GM19025 (cell line): ENCODE measurements at regions not wholly inside any gene's neighbourhood (a gene's known extent, or its start where the extent isn't known, plus 50 kb on each side); places are given as distances from the start of the nearest gene placed in this dataset.

Experiments
- ATAC-seq: cut with Tn5 transposase; IDR thresholded peaks from one replicate; pipeline ENCODE4 v1.9.1; 2021; ENCODE audit warnings: mild to moderate bottlenecking, low read depth, moderate library complexity; ENCODE audit not compliant: unreplicated experiment

DNA sequence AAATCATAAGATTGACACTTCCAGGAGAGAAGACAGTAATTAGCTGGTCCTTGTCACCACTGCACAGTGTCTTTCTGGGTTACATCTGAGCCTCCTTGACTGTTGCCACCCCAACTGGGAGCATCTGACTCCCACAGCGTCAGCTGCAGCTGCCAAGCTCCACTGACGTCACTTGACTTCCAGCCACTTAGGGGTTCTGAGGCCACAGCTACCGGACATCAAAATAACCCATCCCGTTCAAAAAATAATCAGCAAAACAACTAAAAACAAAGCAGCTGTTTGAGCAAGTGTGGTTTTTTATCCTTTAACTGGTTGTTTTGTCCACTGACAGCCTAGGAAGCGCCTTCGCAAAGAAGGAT is 206.5 kb upstream of the AGAP1 start:
- ATAC-seq, result no peak

DNA sequence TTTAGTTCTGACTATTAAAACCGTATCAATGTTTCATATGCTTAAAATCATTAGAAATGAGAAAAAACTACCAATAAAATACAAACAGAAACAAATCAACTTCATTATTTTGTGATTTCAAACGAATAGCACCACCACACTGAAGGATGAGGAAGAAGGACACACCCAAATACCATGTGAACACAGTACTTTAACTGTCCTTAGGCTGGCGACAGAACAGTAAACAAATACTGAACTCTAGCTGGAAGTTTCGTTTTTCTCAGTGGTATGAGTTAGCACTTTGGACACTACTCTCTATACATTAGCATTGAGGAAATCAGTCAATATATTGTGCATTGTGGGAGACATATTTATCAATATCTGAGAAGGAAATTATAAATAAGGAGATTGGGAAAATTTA is 202.4 kb upstream of the AGAP1 start:
- no peak for ATAC-seq

- ATAC-seq, result no peak
These were observed 200.8 kb upstream of the AGAP1 start for GRCh38 chr2:235293061-235293460.

- ATAC-seq, result no peak
These were observed 198.0 kb upstream of the AGAP1 start for GRCh38 chr2:235295831-235296230.

- no peak for ATAC-seq
These were observed 193.3 kb upstream of the AGAP1 start for GRCh38 chr2:235300368-235301201.

GRCh38 chr2:235301202-235302076 is 192.4 kb upstream of the AGAP1 start:
- no peak for ATAC-seq

DNA sequence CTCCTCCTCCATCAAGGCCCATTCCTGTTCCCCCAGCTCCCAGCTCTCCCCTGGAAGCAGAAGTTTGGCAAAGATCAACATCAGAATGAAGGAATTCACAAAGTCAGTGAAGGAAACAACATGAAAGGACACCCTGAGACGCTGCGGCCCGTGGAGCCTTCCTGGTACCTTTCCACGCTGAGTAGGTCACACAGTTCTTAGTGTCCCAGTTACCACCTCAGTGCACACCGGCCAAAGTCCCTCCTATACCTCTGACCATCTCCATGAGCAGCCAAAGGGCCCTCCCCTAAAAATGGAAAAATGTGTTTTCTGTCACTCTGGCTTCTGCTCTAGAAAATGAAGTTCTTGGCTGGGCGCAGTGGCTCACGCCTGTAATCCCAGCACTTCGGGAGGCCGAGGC is 191.6 kb upstream of the AGAP1 start:
- no peak for ATAC-seq

- ATAC-seq, result no peak
These were observed 190.1 kb upstream of the AGAP1 start for GRCh38 chr2:235303499-235304291.

- no peak for ATAC-seq
These were observed 188.2 kb upstream of the AGAP1 start for GRCh38 chr2:235305678-235306077.

- no peak for ATAC-seq
These were observed 182.8 kb upstream of the AGAP1 start for GRCh38 chr2:235311044-235311443.

GRCh38 chr2:235312571-235312970 is 181.3 kb upstream of the AGAP1 start:
- ATAC-seq, result no peak

DNA sequence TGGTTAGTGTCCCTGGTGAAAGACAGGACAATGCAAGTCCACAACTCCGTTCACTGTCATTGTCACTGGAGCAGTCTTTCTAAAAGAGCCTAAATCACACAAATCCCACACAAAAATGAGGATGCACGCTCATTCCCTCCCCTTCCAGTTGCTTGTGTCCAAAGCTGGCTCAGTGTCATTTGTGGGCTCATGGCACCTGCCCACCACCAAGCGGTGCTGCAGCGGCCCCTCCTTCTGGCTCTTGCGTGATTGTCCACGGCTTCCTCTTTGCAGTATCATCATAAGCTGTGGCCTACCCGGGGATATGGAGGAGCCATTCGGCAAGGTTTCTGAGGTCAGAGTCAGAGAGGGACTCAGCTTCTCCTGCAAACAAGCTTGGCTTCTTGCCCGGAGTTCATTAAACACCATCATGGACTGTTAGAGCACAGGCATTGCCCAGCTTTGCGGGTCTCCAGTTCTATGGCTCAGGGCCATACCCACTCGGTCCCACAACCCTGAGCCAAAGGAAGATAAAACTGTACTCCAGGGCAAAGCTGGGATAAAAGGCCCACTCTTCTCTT is 179.4 kb upstream of the AGAP1 start:
- no peak for ATAC-seq

GRCh38 chr2:235319095-235319494 is 174.7 kb upstream of the AGAP1 start:
- no peak for ATAC-seq

DNA sequence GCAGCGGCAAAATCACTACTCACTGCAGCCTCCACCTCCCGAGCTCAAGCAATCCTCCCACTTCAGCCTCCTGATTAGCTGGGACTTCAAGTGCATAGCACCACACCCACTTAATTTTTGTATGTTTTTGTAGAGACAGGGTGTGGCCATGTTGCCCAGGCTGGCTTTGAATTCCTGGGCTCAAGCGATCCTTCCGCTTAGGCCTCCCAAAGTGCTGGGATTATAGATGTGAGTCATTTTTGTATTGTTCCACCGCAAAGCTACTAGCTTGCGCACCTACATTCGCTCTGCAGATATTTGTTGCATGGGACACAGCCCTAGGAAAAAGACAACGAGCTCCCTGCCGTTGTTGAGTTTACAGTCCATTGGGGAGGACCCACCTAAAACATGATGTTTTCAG is 173.5 kb upstream of the AGAP1 start:
- no peak for ATAC-seq

DNA sequence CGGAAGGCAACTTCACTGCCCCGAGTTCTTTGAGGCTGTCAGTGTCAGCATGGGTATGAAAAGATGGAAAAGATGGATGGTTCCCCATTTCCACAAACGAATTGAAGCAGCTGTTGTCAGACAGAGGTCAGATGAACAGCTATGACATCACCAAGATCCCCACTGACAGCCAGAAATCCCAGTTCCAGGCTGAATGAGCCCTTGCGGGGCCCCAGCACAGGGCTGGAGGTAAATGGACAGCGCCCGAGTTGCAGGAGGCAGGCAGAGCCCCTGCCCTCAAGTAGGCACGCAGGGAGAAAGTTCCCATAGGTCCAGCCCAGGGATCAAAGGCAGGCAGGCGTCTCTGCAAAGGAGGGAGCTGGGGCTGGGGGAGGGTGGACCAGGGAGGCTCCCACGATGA is 169.5 kb upstream of the AGAP1 start:
- ATAC-seq, result no peak

GRCh38 chr2:235325151-235325550 is 168.7 kb upstream of the AGAP1 start:
- ATAC-seq, result no peak

- ATAC-seq, result no peak
These were observed 164.9 kb upstream of the AGAP1 start for GRCh38 chr2:235328991-235329390.

DNA sequence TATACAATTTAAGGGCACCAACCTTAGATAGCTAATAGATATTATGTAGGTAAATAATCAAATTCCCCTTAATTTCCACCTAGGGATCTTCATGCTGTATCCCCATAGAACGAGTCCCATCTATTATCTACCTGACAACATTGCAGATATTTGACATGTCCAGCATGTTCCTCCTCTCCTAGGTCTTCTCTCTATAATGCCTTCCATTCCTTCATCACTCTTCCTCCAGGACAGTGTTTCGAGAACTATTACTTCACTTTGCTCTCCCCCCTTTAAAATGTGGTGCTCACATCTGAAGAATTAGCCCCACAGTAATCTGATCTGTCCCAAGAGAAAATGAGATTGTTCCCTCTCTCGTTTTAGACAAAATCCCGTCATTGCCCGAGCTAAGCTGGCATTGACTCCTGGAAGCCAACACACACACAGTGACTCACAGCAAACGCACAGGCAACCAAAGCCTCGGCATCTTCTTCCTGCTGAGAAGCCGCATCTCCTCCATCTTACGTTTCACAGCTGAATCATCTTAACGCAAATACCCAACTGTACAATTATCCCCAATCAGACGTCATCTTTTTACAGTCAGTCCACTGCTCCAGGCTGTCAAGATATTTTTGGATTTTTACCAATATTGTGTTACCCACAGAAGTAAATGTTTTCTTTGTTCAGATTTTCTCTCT is 162.9 kb upstream of the AGAP1 start:
- ATAC-seq, result no peak

DNA sequence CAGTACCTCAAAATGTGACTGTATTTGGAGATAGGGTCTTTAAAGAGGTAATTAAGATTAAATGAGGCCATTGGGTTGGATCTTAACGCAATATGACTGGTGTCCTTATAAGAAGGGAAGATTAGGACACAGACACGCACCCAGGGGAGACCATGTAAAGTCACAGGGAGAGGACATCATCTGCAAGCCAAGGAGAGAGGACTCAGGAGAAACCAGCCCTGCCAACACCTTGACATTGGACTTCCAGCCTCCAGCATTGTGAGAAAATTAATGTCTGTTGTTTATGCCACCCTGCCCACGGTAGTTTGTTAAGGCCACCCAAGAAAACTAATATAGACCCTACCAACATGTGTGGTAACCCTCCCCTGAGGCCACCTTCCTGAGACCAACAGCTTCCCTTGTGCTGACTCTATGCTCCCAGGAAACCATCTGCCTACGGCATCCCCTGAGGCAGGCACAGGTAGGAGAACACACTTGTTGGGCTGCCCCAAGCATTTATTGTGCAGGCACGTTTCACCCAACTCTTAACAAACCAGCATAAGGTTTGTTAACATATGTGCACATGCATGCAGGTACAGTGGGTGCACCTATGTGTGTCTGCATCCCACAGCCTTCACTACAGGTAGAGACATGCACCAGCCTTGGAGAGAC is 161.5 kb upstream of the AGAP1 start:
- no peak for ATAC-seq

GRCh38 chr2:235333076-235333475 is 160.8 kb upstream of the AGAP1 start:
- no peak for ATAC-seq
